ENCODE measurements at regions not wholly inside any gene's neighbourhood (a gene's known extent, or its start where the extent isn't known, plus 50 kb on each side); places are given as distances from the start of the nearest gene placed in this dataset.

GRCh38 chr2:225821351-225821750, 421.8 kb downstream of the NYAP2 start:
- no peaks in the 10 kb centered on the region for H3K27me3 ChIP-seq (ENCODE audit: insufficient read depth, low read length)
- H4K20me1 ChIP-seq (ENCODE audit: insufficient read depth, low read length): no peaks in the 10 kb centered on the region
- H3K9ac ChIP-seq (ENCODE audit: low read length): no peak overlapping the region
- H3K27ac ChIP-seq (ENCODE audit: low read depth, low read length, poor library complexity, severe bottlenecking): no peak overlapping the region
- no peaks in the 10 kb centered on the region for H3F3A ChIP-seq (ENCODE audit: insufficient read depth, low read length)
- H2AFZ ChIP-seq (ENCODE audit: low read length): no peak overlapping the region
- no peaks in the 10 kb centered on the region for H3K4me1 ChIP-seq (ENCODE audit: insufficient read depth, low read length, severe bottlenecking)
- H3K4me3 ChIP-seq (ENCODE audit: low read depth, low read length, poor library complexity, severe bottlenecking): no peak overlapping the region
- H3K79me2 ChIP-seq (ENCODE audit: insufficient read depth, low read length): no peaks in the 10 kb centered on the region
- no peaks in the 10 kb centered on the region for H3K36me3 ChIP-seq (ENCODE audit: insufficient read depth, low read length)
- no peak for TF ChIP-seq EZH2 (IDR thresholded peaks at IDR 0.05; ENCODE audit: borderline replicate concordance, low read length)
- TF ChIP-seq, protein P1, sequence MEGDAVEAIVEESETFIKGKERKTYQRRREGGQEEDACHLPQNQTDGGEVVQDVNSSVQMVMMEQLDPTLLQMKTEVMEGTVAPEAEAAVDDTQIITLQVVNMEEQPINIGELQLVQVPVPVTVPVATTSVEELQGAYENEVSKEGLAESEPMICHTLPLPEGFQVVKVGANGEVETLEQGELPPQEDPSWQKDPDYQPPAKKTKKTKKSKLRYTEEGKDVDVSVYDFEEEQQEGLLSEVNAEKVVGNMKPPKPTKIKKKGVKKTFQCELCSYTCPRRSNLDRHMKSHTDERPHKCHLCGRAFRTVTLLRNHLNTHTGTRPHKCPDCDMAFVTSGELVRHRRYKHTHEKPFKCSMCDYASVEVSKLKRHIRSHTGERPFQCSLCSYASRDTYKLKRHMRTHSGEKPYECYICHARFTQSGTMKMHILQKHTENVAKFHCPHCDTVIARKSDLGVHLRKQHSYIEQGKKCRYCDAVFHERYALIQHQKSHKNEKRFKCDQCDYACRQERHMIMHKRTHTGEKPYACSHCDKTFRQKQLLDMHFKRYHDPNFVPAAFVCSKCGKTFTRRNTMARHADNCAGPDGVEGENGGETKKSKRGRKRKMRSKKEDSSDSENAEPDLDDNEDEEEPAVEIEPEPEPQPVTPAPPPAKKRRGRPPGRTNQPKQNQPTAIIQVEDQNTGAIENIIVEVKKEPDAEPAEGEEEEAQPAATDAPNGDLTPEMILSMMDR (IDR thresholded peaks at IDR 0.05; ENCODE audit: low read length): no peak
- H3K9me2 ChIP-seq (ENCODE audit: low read depth, low read length): no peaks in the 10 kb centered on the region
- H3K9me3 ChIP-seq (ENCODE audit: low read length): no peaks in the 10 kb centered on the region
- H3K4me2 ChIP-seq (ENCODE audit: low read length): no peak overlapping the region

DNA sequence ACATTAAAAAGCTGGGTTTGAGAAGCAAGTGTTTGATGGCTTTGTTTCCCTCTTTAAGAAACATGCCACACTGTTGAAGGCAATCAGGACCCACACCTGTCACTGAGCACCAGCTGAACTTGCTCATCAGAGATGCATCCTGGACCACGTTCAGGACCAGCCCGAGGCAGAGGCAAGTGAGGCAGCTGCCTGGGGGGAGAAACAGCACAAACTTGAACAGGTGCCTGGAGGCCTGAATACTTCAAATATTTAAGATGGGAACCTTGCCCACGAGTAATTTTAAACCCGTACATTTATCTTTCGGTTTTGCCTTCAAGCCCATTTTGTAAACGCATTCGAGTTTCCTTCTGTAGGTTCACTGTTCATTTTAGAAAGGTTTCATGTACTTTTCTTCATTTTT, 421.3 kb downstream of the NYAP2 start:
- H3K4me3 ChIP-seq (ENCODE audit: low read depth, low read length, poor library complexity, severe bottlenecking): no peak overlapping the region
- H3K36me3 ChIP-seq (ENCODE audit: insufficient read depth, low read length): no peaks in the 10 kb centered on the region
- no peaks in the 10 kb centered on the region for H3K4me1 ChIP-seq (ENCODE audit: insufficient read depth, low read length, severe bottlenecking)
- no peaks in the 10 kb centered on the region for H3K79me2 ChIP-seq (ENCODE audit: insufficient read depth, low read length)
- no peaks in the 10 kb centered on the region for H3K9me3 ChIP-seq (ENCODE audit: low read length)
- no peak overlapping the region for H3K27ac ChIP-seq (ENCODE audit: low read depth, low read length, poor library complexity, severe bottlenecking)
- H2AFZ ChIP-seq (ENCODE audit: low read length): no peak overlapping the region
- H3F3A ChIP-seq (ENCODE audit: insufficient read depth, low read length): no peaks in the 10 kb centered on the region
- H4K20me1 ChIP-seq (ENCODE audit: insufficient read depth, low read length): no peaks in the 10 kb centered on the region
- TF ChIP-seq, protein P1 (IDR thresholded peaks at IDR 0.05; ENCODE audit: low read length): no peak
- TF ChIP-seq EZH2 (IDR thresholded peaks at IDR 0.05; ENCODE audit: borderline replicate concordance, low read length): no peak
- no peaks in the 10 kb centered on the region for H3K9me2 ChIP-seq (ENCODE audit: low read depth, low read length)
- H3K4me2 ChIP-seq (ENCODE audit: low read length): no peak overlapping the region
- no peaks in the 10 kb centered on the region for H3K27me3 ChIP-seq (ENCODE audit: insufficient read depth, low read length)
- no peak overlapping the region for H3K9ac ChIP-seq (ENCODE audit: low read length)

GRCh38 chr2:225814554-225814953, 415.0 kb downstream of the NYAP2 start:
- H3K27me3 ChIP-seq (ENCODE audit: insufficient read depth, low read length): no peaks in the 10 kb centered on the region
- no peak overlapping the region for H2AFZ ChIP-seq (ENCODE audit: low read length)
- no peaks in the 10 kb centered on the region for H3K36me3 ChIP-seq (ENCODE audit: insufficient read depth, low read length)
- no peak overlapping the region for H3K4me3 ChIP-seq (ENCODE audit: low read depth, low read length, poor library complexity, severe bottlenecking)
- no peaks in the 10 kb centered on the region for H3K4me1 ChIP-seq (ENCODE audit: insufficient read depth, low read length, severe bottlenecking)
- no peaks in the 10 kb centered on the region for H3K9me2 ChIP-seq (ENCODE audit: low read depth, low read length)
- no peaks in the 10 kb centered on the region for H3K79me2 ChIP-seq (ENCODE audit: insufficient read depth, low read length)
- no peaks in the 10 kb centered on the region for H4K20me1 ChIP-seq (ENCODE audit: insufficient read depth, low read length)
- no peak overlapping the region for H3K27ac ChIP-seq (ENCODE audit: low read depth, low read length, poor library complexity, severe bottlenecking)
- no peak overlapping the region for H3K9ac ChIP-seq (ENCODE audit: low read length)
- no peaks in the 10 kb centered on the region for H3F3A ChIP-seq (ENCODE audit: insufficient read depth, low read length)
- no peak overlapping the region for H3K4me2 ChIP-seq (ENCODE audit: low read length)
- no peaks in the 10 kb centered on the region for H3K9me3 ChIP-seq (ENCODE audit: low read length)
- no peak for TF ChIP-seq EZH2 (IDR thresholded peaks at IDR 0.05; ENCODE audit: borderline replicate concordance, low read length)
- TF ChIP-seq, protein P1 (IDR thresholded peaks at IDR 0.05; ENCODE audit: low read length): no peak

Measured in OCI-LY1 (cell line).